GM19438 (cell line): ENCODE measurements at regions not wholly inside any gene's neighbourhood (a gene's known extent, or its start where the extent isn't known, plus 50 kb on each side); places are given as distances from the start of the nearest gene placed in this dataset.

ENCODE experiments used
- ATAC-seq: cut with Tn5 transposase; IDR thresholded peaks from one replicate; pipeline ENCODE4 v1.9.1; 2021; ENCODE audit warnings: low read depth; ENCODE audit not compliant: unreplicated experiment

DNA sequence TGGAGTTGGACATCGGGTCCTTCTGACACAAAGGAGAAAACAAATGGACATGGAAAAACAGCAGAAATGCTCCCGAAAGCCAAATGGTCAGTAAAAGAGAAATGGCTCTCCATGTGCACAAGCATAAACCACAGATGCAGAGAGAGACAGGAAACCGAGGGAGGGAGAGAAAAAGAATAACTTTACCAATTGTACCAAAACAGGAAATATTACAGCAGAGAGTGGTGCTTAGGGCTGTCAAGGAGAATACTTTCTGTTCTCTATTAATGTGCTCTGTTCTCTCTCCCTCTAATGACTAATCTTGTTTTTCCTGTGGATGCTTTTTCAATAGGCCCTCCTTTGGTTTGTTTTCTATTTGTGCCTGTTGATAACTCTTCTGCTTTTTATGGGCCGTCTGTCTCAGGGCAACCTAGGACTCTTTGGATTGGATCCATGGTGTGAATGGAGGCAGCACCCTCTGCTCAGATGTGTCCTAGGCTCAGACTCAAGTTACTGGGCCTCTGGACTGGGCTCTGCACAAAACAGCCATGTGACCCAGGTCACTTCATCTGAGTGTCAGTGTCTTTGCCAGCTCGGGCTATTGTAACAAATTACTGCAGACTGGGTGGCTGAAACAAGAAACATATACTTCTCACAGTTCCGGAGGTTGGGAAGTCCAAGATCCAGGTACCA is 663.0 kb downstream of the NPHP4 start:
- no peak for ATAC-seq

- ATAC-seq = no peak
Observed at GRCh38 chr1:5324883-5325282, 667.3 kb downstream of the NPHP4 start.

GRCh38 chr1:5318143-5318816 is 663.9 kb downstream of the AJAP1 start:
- no peak for ATAC-seq

- ATAC-seq = no peak
Observed at GRCh38 chr1:5317391-5317790, 663.0 kb downstream of the AJAP1 start.

GRCh38 chr1:5312862-5313261 is 658.5 kb downstream of the AJAP1 start:
- no peak for ATAC-seq

- no peak for ATAC-seq
Observed at GRCh38 chr1:5312293-5312674, 657.9 kb downstream of the AJAP1 start.

DNA sequence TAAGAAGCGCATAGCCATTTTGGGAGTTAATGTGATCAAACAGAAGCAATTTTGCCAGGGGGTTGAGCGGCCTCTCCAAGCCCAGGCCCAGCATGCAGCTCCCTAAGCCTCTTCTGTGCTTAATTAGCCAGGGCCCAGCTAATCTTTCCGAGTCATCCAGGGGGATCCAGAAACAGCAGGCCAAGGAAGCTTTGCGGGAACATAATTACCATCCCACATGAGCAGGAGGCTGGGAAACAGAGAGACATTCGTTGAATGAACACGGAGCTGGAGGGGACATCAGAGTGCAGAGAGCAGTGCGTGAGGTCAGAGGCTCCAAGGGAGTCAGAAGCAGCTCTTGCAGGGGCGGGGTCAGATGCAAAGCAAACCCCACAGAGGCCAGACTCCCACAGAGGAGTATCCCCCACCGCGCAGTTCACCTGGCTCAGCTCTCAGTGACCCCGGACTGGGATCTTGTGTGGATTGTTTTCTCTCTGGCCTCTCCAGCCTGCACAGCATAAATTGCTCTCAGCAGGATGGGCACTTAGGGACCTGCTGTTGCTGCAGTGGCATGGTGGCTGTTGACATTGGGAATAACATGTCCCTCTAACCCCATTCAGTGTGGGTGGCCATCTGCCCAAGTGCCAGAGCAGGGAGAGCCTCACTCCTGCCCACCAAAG is 657.4 kb downstream of the AJAP1 start:
- ATAC-seq = no peak

GRCh38 chr1:5311147-5311546 is 656.7 kb downstream of the AJAP1 start:
- ATAC-seq = no peak

DNA sequence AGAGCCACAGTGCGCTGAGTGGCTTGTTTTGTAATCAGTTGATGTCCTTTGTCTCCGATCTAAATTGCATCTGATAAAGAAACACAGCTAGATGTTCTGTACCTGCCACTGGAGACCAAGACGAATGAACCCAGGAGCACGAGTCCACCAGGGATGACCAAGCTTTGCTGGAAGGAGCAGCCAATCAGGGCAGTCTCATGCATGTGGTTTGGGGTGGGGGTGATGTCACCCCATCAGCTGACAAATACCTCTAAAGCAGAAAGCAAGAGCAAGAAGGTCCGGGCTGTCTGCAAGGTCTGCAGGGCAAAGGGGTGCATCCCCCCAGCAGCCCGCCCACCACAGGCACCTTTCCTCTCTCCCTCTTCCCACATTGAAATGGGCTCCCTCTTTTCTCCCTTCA is 653.8 kb downstream of the AJAP1 start:
- no peak for ATAC-seq

GRCh38 chr1:5304702-5305101 is 650.3 kb downstream of the AJAP1 start:
- ATAC-seq = no peak

DNA sequence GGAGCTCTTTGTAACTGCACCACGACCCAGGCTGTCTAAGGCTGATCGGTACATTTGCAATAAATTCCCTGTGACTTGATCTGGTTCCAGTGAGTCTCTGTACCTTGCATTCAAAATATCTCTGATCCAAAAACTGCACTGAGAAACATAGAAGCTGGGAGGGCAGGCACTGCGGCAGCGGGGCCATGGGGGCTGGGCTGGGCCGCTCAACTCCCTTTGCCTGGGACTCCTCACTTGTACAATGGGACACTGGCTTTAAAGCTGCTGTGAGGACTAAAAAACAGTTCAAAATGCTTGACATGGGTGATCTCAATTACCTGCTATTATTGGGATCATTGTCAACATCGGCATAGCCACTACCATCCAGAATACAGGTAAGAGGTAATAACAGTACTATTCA is 644.0 kb downstream of the AJAP1 start:
- no peak for ATAC-seq

- no peak for ATAC-seq
Observed at GRCh38 chr1:5297886-5298239, 643.5 kb downstream of the AJAP1 start.

- ATAC-seq = no peak
Observed at GRCh38 chr1:5297180-5297885, 642.9 kb downstream of the AJAP1 start.

DNA sequence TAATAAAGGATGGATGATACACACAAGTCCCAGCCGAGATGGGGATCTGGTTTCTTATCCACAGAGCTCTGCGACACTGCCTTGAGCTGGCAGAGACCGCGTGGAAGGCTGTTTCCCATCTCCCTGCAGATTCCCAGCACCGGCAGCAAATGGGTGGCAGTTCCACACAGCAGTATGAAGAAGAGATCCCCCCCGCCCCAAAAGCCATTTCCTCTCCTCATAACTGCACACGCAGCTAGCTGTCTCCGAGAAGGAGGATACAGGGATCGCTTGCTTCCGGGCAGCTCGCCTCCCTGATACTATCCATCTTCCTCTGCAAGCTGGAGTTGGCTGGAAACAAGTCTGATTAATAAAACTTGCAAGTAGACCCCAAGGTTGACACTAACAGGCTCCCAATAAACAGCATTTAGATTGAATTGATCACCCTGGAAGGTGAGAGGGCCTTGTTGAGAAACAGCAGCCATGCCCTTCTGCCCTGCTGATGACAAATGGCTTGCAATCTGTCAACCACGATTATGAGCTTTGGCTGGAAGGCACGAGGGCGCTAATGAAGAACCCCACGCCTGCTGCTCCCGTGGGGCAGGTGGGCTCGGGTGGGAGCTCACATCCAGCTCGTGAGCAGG is 642.3 kb downstream of the AJAP1 start:
- no peak for ATAC-seq

DNA sequence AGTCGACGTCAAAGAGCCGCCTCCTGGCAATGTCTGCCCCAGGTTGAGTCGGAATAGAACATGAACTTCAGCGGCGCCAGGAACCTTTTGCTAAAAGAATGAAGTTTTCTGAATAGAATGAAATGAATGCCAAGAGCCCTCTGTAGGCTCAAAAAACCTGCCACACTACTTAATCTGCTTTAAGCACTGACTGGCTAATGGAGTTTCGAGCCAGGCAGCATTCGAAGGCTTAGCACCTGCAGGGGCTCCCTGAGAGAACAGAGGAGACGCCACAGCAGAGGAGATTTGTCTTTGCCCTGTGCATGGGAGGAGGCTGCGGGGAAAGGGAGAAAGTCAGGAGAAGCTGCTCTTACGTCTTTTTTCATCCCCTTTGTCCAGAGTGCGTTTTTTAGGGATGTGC is 641.7 kb downstream of the AJAP1 start:
- no peak for ATAC-seq

DNA sequence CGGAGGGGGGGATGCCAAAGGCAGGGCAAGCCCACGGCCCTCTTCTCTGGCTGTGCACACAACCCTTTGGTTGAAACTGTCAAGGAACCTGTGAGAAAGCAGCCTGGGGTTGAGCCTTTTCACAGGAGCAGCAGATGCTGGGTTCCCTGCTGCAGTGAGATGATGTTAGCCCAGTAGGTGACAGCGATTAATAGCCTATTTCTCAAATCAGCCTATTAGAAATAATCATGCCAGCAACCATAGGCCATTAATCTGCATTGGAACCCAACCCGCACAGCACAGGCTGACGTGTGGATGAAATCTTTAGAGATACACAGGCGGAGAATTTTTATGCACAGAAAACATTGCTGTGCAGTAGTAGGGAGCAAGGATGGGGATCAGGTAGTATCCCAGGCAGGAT is 637.5 kb downstream of the AJAP1 start:
- ATAC-seq = no peak

DNA sequence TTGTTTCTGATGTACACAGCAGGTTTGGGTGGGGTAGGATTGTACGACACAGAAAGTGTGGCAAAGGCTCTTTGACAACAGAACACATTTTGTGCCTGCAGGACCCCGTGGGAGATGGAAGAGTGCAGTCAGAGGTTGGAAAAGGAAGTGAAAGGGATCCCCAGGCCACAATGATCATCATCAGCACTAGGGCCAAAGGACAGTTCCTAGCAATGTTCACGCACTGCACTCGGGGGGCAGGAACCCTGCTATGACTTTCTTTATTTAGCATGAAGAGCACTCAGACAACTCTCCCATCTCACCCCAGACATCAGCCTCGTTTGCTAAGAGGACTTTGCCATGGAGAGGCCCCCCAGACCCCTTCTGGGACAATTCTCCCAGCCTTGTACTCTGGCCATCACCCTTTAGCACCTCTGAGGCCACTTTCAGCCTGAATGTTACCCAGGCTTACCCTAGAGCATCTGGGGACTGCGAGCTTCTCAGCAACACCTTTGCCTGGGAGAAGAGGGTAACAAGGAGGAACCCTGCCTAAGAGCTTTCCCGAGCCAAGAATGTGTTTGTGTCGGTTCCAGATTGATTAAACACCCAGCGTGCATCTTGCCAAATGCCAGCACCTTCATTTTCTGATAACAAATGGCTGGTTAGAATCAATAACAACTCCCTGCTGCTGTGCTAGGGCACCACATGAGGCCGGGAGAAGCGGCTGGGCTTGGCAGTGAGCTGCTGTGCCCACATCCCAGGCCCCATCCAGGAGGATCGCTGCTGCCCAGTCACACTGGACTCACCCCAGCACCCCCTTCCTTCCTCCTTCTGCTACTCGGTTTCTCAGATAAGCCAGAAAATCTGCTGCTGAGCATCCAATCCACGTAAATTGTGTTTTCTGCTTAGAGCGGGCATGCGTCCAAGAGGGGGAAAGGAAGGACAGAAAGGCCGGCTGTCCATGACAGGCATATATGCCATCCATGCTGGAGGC is 633.1 kb downstream of the AJAP1 start:
- no peak for ATAC-seq

GRCh38 chr1:5286244-5286643 is 631.8 kb downstream of the AJAP1 start:
- no peak for ATAC-seq

DNA sequence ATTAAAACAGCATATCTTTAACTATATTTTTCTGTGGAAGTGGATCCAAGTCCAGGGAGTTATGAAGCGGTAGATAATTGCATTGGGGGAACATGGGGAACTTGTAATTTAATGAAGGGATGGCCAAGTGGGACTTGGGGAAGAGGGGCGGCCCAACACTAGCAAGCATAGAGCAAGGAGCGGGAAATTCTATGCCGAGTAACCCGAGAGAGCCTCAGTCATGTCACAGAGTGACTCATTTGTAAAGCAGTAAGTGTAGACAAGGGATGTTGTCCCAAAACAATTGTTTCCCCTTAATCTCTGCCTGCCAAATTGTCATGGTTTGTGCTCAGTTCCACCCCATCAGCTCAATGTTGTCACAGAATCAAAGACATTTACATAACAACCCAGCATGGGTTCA is 620.1 kb downstream of the AJAP1 start:
- no peak for ATAC-seq
